ENCODE measurements at regions not wholly inside any gene's neighbourhood (a gene's known extent, or its start where the extent isn't known, plus 50 kb on each side); places are given as distances from the start of the nearest gene placed in this dataset.

DNA sequence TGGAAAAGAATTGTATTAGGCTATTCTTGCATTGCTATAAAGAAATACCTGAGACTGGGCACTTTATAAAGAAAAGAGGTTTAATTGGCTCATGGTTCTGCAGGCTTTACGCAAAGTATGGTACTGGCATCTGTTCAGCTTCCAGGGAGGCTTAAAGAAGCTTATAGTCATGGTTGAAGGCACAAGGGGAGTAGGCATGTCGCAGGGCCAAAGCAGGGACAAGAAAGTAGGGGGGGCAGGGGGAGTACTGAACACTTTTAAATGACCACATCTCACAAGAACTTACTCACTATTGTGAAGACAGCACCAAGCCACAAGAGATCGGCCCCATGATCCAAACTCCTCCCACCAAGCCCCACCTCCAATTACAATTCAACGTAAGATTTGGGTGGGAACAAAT, 152.5 kb upstream of the PHF14 start:
- dilution Hi-C loops (cut with MboI; ENCODE audit: extremely low pct_ligation_motif_present, low sequenced_read_pairs): no loop called here
- H3K9me3 ChIP-seq (ENCODE audit: control insufficient read depth, low read depth, low read length): no peaks in the 10 kb centered on the region
- no peak for TF ChIP-seq EZH2 (IDR thresholded peaks at IDR 0.05; ENCODE audit: low read length)
- TF ChIP-seq, protein P1, sequence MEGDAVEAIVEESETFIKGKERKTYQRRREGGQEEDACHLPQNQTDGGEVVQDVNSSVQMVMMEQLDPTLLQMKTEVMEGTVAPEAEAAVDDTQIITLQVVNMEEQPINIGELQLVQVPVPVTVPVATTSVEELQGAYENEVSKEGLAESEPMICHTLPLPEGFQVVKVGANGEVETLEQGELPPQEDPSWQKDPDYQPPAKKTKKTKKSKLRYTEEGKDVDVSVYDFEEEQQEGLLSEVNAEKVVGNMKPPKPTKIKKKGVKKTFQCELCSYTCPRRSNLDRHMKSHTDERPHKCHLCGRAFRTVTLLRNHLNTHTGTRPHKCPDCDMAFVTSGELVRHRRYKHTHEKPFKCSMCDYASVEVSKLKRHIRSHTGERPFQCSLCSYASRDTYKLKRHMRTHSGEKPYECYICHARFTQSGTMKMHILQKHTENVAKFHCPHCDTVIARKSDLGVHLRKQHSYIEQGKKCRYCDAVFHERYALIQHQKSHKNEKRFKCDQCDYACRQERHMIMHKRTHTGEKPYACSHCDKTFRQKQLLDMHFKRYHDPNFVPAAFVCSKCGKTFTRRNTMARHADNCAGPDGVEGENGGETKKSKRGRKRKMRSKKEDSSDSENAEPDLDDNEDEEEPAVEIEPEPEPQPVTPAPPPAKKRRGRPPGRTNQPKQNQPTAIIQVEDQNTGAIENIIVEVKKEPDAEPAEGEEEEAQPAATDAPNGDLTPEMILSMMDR (optimal IDR thresholded peaks at IDR 0.05 in 1 of 3, IDR thresholded peaks at IDR 0.05 in 1 of 3, conservative IDR thresholded peaks at IDR 0.05 in 1 of 3; ENCODE audit: extremely low read depth in 1 of 3, insufficient read depth in 2 of 3, low read length in 3 of 3): no peak
- no peaks in the 10 kb centered on the region for H3K4me1 ChIP-seq (ENCODE audit: control insufficient read depth, extremely low read depth, insufficient read depth, low read length)
- FAIRE-seq (no peak), DNase-seq (ENCODE audit: low read depth, low spot score) (no peak)
- H3K27me3 ChIP-seq (ENCODE audit: control insufficient read depth, extremely low read depth, insufficient read depth, low read length): no peaks in the 10 kb centered on the region
- H3K27ac ChIP-seq (ENCODE audit: control insufficient read depth, insufficient read depth, low read length): no peak overlapping the region
- no peaks in the 10 kb centered on the region for H3K79me2 ChIP-seq (ENCODE audit: control insufficient read depth, insufficient read depth, low read length)
- no peak overlapping the region for H3K4me3 ChIP-seq (ENCODE audit: control insufficient read depth in 2 of 3, extremely low read depth in 1 of 3, insufficient read depth in 2 of 3, low read depth in 1 of 3, low read length in 3 of 3)
- no peaks in the 10 kb centered on the region for H4K20me1 ChIP-seq (ENCODE audit: control insufficient read depth, extremely low read depth, insufficient read depth, low read length)
- H3K9me1 ChIP-seq (ENCODE audit: control insufficient read depth, extremely low read depth, insufficient read depth, low read length): no peaks in the 10 kb centered on the region
- no peak overlapping the region for H3K4me2 ChIP-seq (ENCODE audit: control insufficient read depth, extremely low read depth, insufficient read depth, low read depth, low read length)
- no peak overlapping the region for H3K9ac ChIP-seq (ENCODE audit: control insufficient read depth, extremely low read depth, insufficient read depth, low read length)
- no peak overlapping the region for H2AFZ ChIP-seq (ENCODE audit: control insufficient read depth, low read length)
- no peaks in the 10 kb centered on the region for H3K36me3 ChIP-seq (ENCODE audit: control insufficient read depth in 2 of 2, extremely low read depth in 1 of 2, insufficient read depth in 2 of 2, low read length in 2 of 2)

DNA sequence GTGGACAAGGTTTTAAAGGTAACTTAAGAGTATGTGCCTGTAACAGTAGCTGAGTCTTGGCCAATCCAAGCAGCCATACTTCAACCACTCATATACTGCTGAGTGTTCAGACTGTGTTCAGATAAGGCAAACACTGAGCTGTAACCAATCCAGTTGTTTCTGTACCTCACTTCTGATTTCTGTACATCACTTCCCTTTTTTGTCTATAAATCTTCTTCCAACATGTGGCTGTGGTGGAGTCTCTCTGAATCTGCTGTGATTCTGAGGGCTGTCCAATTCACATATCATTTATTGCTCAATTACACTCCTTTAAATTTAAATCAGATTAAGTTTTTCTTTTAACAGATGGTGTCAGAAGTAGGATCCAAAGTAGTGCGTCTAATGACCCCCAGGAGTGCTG, 149.5 kb upstream of the PHF14 start:
- no peak overlapping the region for H2AFZ ChIP-seq (ENCODE audit: control insufficient read depth, low read length)
- no peak overlapping the region for H3K27ac ChIP-seq (ENCODE audit: control insufficient read depth, insufficient read depth, low read length)
- no peak for TF ChIP-seq EZH2 (IDR thresholded peaks at IDR 0.05; ENCODE audit: low read length)
- TF ChIP-seq, protein P1 (optimal IDR thresholded peaks at IDR 0.05 in 1 of 3, IDR thresholded peaks at IDR 0.05 in 1 of 3, conservative IDR thresholded peaks at IDR 0.05 in 1 of 3; ENCODE audit: extremely low read depth in 1 of 3, insufficient read depth in 2 of 3, low read length in 3 of 3): no peak
- H3K4me3 ChIP-seq (ENCODE audit: control insufficient read depth in 2 of 3, extremely low read depth in 1 of 3, insufficient read depth in 2 of 3, low read depth in 1 of 3, low read length in 3 of 3): no peak overlapping the region
- DNase-seq (ENCODE audit: low read depth, low spot score) (no peak), FAIRE-seq (no peak)
- H3K9me1 ChIP-seq (ENCODE audit: control insufficient read depth, extremely low read depth, insufficient read depth, low read length): no peaks in the 10 kb centered on the region
- H3K9ac ChIP-seq (ENCODE audit: control insufficient read depth, extremely low read depth, insufficient read depth, low read length): no peak overlapping the region
- H3K27me3 ChIP-seq (ENCODE audit: control insufficient read depth, extremely low read depth, insufficient read depth, low read length): no peaks in the 10 kb centered on the region
- no peaks in the 10 kb centered on the region for H3K4me1 ChIP-seq (ENCODE audit: control insufficient read depth, extremely low read depth, insufficient read depth, low read length)
- no peaks in the 10 kb centered on the region for H4K20me1 ChIP-seq (ENCODE audit: control insufficient read depth, extremely low read depth, insufficient read depth, low read length)
- H3K36me3 ChIP-seq (ENCODE audit: control insufficient read depth in 2 of 2, extremely low read depth in 1 of 2, insufficient read depth in 2 of 2, low read length in 2 of 2): no peaks in the 10 kb centered on the region
- no peaks in the 10 kb centered on the region for H3K79me2 ChIP-seq (ENCODE audit: control insufficient read depth, insufficient read depth, low read length)
- no peaks in the 10 kb centered on the region for H3K9me3 ChIP-seq (ENCODE audit: control insufficient read depth, low read depth, low read length)
- H3K4me2 ChIP-seq (ENCODE audit: control insufficient read depth, extremely low read depth, insufficient read depth, low read depth, low read length): no peak overlapping the region
- dilution Hi-C loops (cut with MboI; ENCODE audit: extremely low pct_ligation_motif_present, low sequenced_read_pairs): no loop called here

Measured in keratinocyte (primary cell).